ENCODE measurements at regions not wholly inside any gene's neighbourhood (a gene's known extent, or its start where the extent isn't known, plus 50 kb on each side); places are given as distances from the start of the nearest gene placed in this dataset.

- DNase-seq = no peak
Observed at GRCh38 chr12:97276661-97277429, 185.8 kb upstream of the RMST start.

GRCh38 chr12:97283297-97283696 lies 179.3 kb upstream of the RMST start:
- DNase-seq = no peak

- DNase-seq = no peak
Observed at GRCh38 chr12:97288531-97288930, 174.1 kb upstream of the RMST start.

- no peak for DNase-seq
Observed at GRCh38 chr12:97292588-97292987, 170.0 kb upstream of the RMST start.

GRCh38 chr12:97293541-97293940 lies 169.1 kb upstream of the RMST start:
- no peak for DNase-seq

GRCh38 chr12:97299847-97300246 lies 162.8 kb upstream of the RMST start:
- no peak for DNase-seq

GRCh38 chr12:97300431-97300830 lies 162.2 kb upstream of the RMST start:
- DNase-seq = no peak

GRCh38 chr12:97300891-97301290 lies 161.7 kb upstream of the RMST start:
- no peak for DNase-seq

- no peak for DNase-seq
Observed at GRCh38 chr12:97301576-97301975, 161.0 kb upstream of the RMST start.

GRCh38 chr12:97305651-97306050 lies 157.0 kb upstream of the RMST start:
- no peak for DNase-seq

GRCh38 chr12:97306147-97306546 lies 156.5 kb upstream of the RMST start:
- no peak for DNase-seq

GRCh38 chr12:97308576-97309198 lies 153.9 kb upstream of the RMST start:
- peak; percentile 38 to 46 for DNase-seq

GRCh38 chr12:97309921-97310320 lies 152.7 kb upstream of the RMST start:
- DNase-seq = no peak

GRCh38 chr12:97312570-97313135 lies 150.0 kb upstream of the RMST start:
- no peak for DNase-seq

GRCh38 chr12:97313471-97314190 lies 149.0 kb upstream of the RMST start:
- DNase-seq = no peak

GRCh38 chr12:97316321-97316720 lies 146.3 kb upstream of the RMST start:
- no peak for DNase-seq

GRCh38 chr12:97321621-97322020 lies 141.0 kb upstream of the RMST start:
- no peak for DNase-seq

- DNase-seq = no peak
Observed at GRCh38 chr12:97322388-97322787, 140.2 kb upstream of the RMST start.

GRCh38 chr12:97323154-97323553 lies 139.4 kb upstream of the RMST start:
- no peak for DNase-seq

GRCh38 chr12:97324471-97324870 lies 138.1 kb upstream of the RMST start:
- no peak for DNase-seq

- no peak for DNase-seq
Observed at GRCh38 chr12:97335115-97335514, 127.5 kb upstream of the RMST start.

GRCh38 chr12:97336900-97337751 lies 125.5 kb upstream of the RMST start:
- no peak for DNase-seq

- DNase-seq = no peak
Observed at GRCh38 chr12:97342130-97342529, 120.5 kb upstream of the RMST start.
